ENCODE measurements at regions not wholly inside any gene's neighbourhood (a gene's known extent, or its start where the extent isn't known, plus 50 kb on each side); places are given as distances from the start of the nearest gene placed in this dataset.

DNA sequence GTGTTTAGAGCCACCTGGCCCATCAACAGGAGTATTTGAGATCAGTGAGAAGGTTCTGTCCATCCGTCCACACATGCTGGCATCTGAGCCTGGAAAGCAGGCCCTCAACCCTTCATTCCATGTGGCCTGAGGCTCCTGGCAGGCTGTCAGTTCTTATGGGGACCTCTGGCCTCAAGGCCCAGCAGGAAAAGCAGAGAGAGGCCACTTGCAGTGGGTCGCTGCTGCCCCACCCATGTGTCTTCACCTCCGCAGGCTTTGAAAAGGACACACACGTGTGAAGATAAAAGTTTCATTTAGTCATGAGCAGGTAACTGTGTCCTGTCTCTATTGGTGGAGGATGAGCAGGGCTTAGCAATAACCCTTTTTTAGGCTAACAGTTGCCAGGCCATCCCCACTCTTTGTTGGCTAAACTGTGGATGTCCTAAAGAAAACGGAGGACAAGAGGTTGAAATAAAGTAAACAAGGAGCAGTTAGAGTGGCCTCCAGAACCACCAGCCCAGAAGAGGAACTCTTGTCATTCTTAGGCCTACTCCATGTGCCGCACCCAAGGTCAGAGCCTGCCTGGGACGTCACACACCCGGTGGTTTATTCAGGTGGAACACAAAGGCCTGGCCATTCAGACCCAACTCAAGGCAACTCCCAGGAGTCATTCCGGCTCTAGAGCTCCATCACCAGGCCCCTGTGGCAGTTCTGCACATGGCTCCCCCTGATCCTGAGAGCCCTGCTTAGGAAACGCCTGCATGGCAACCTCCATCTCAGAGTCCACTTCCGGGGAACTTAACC, 143.4 kb upstream of the CST7 start:
- no peak overlapping the region for H3K9ac ChIP-seq (ENCODE audit: low read depth in 1 of 2, low read length in 2 of 2)
- H3K9me3 ChIP-seq (ENCODE audit: control insufficient read depth in 2 of 2, low read length in 2 of 2) = no peaks in the 10 kb centered on the region
- H3K27ac ChIP-seq (ENCODE audit: low read depth in 2 of 2, low read length in 2 of 2) = no peak overlapping the region
- no peaks in the 10 kb centered on the region for H3K27me3 ChIP-seq (ENCODE audit: control insufficient read depth in 2 of 2, insufficient read depth in 2 of 2, low read length in 2 of 2)
- no peaks in the 10 kb centered on the region for H3K36me3 ChIP-seq (ENCODE audit: control insufficient read depth in 2 of 2, insufficient read depth in 2 of 2, low read length in 2 of 2)
- H3K4me3 ChIP-seq (ENCODE audit: low read length in 2 of 2) = no peak overlapping the region
- H3K4me1 ChIP-seq (ENCODE audit: control insufficient read depth in 2 of 2, insufficient read depth in 2 of 2, low read length in 2 of 2) = no peaks in the 10 kb centered on the region

- Histone ChIP-seq H3K4me1 (ENCODE audit: control insufficient read depth in 2 of 2, insufficient read depth in 2 of 2, low read length in 2 of 2) (no peaks in the 10 kb centered on the region), H3K36me3 (ENCODE audit: control insufficient read depth in 2 of 2, insufficient read depth in 2 of 2, low read length in 2 of 2) (no peaks in the 10 kb centered on the region), H3K9me3 (ENCODE audit: control insufficient read depth in 2 of 2, low read length in 2 of 2) (no peaks in the 10 kb centered on the region), H3K9ac (ENCODE audit: low read depth in 1 of 2, low read length in 2 of 2) (no peak overlapping the region), H3K27me3 (ENCODE audit: control insufficient read depth in 2 of 2, insufficient read depth in 2 of 2, low read length in 2 of 2) (peaks cover 0 to 2% of the 10 kb centered on the region in 2 donors), H3K4me3 (ENCODE audit: low read length in 2 of 2) (no peak overlapping the region), H3K27ac (ENCODE audit: low read depth in 2 of 2, low read length in 2 of 2) (no peak overlapping the region)
Observed at GRCh38 chr20:24806705-24807676, 142.1 kb upstream of the CST7 start.

DNA sequence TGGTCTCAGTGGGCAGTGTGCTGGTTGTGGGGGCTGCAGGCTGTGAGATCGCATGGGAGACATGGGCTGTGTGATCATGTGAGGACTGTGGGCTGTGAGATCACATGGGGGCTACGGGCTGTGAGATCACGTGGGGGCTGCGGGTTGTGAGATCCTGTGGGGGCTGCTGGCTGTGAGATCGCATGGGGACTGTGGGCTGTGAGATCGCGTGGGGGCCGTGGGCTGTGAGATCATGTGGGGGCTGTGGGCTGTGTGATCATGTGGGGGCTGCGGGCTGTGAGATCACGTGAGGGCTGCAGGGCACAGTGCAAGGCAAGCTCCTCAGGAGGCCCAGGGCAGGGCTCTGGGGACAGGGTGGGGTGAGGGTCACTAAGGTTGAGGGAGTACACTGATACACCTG, 140.5 kb upstream of the CST7 start:
- Histone ChIP-seq H3K9me3 (ENCODE audit: control insufficient read depth in 2 of 2, low read length in 2 of 2) (no peaks in the 10 kb centered on the region), H3K36me3 (ENCODE audit: control insufficient read depth in 2 of 2, insufficient read depth in 2 of 2, low read length in 2 of 2) (no peaks in the 10 kb centered on the region), H3K4me3 (ENCODE audit: low read length in 2 of 2) (no peak overlapping the region), H3K9ac (ENCODE audit: low read depth in 1 of 2, low read length in 2 of 2) (no peak overlapping the region), H3K27me3 (ENCODE audit: control insufficient read depth in 2 of 2, insufficient read depth in 2 of 2, low read length in 2 of 2) (peaks cover 0 to 2% of the 10 kb centered on the region in 2 donors), H3K4me1 (ENCODE audit: control insufficient read depth in 2 of 2, insufficient read depth in 2 of 2, low read length in 2 of 2) (no peaks in the 10 kb centered on the region), H3K27ac (ENCODE audit: low read depth in 2 of 2, low read length in 2 of 2) (no peak overlapping the region)

GRCh38 chr20:24809606-24810005, 139.5 kb upstream of the CST7 start:
- H3K36me3 ChIP-seq (ENCODE audit: control insufficient read depth in 2 of 2, insufficient read depth in 2 of 2, low read length in 2 of 2) = no peaks in the 10 kb centered on the region
- H3K4me1 ChIP-seq (ENCODE audit: control insufficient read depth in 2 of 2, insufficient read depth in 2 of 2, low read length in 2 of 2) = no peaks in the 10 kb centered on the region
- H3K9ac ChIP-seq (ENCODE audit: low read depth in 1 of 2, low read length in 2 of 2) = no peak overlapping the region
- no peaks in the 10 kb centered on the region for H3K9me3 ChIP-seq (ENCODE audit: control insufficient read depth in 2 of 2, low read length in 2 of 2)
- no peak overlapping the region for H3K27ac ChIP-seq (ENCODE audit: low read depth in 2 of 2, low read length in 2 of 2)
- H3K4me3 ChIP-seq (ENCODE audit: low read length in 2 of 2) = no peak overlapping the region
- peaks cover 0 to 2% of the 10 kb centered on the region in 2 donors for H3K27me3 ChIP-seq (ENCODE audit: control insufficient read depth in 2 of 2, insufficient read depth in 2 of 2, low read length in 2 of 2)

DNA sequence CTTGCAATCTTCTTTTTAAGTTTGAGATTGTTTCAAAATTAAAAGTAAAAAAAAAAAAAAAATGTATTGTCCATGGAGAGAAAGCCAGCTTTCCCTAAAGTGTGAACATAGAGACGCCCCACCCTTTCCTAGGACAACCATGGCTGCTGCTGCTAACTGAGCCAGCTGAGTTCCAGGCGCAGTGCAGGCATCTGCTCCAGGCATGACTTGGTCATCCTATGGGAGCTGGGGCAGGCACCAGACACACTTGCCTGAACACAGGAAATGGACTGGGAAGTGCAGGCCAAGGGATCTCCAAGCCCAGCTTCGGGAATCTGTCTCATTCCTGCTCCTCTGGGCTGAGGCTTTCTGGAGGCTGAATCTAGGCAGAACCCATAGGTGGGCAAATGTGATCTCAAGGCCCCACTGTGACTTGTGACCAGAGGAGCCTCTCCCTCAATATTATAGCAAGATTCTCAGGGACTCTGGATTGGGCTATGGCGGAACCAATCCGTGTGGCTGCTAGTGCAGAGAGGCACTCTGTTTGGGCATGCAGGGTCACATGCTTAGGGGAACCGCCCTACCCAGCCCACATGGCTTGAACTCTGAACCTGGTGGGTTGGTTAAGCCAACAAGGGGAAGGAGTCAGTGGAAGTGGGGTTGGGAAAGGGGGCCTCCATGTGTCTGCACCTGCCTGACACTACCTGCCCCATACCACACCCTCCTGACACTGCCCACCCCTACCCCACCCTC, 138.2 kb upstream of the CST7 start:
- H3K9me3 ChIP-seq (ENCODE audit: control insufficient read depth in 2 of 2, low read length in 2 of 2) = no peaks in the 10 kb centered on the region
- no peak overlapping the region for H3K4me3 ChIP-seq (ENCODE audit: low read length in 2 of 2)
- H3K27ac ChIP-seq (ENCODE audit: low read depth in 2 of 2, low read length in 2 of 2) = no peak overlapping the region
- no peak overlapping the region for H3K9ac ChIP-seq (ENCODE audit: low read depth in 1 of 2, low read length in 2 of 2)
- H3K4me1 ChIP-seq (ENCODE audit: control insufficient read depth in 2 of 2, insufficient read depth in 2 of 2, low read length in 2 of 2) = no peaks in the 10 kb centered on the region
- H3K36me3 ChIP-seq (ENCODE audit: control insufficient read depth in 2 of 2, insufficient read depth in 2 of 2, low read length in 2 of 2) = no peaks in the 10 kb centered on the region
- peaks cover 2% of the 10 kb centered on the region in 2 donors for H3K27me3 ChIP-seq (ENCODE audit: control insufficient read depth in 2 of 2, insufficient read depth in 2 of 2, low read length in 2 of 2)

DNA sequence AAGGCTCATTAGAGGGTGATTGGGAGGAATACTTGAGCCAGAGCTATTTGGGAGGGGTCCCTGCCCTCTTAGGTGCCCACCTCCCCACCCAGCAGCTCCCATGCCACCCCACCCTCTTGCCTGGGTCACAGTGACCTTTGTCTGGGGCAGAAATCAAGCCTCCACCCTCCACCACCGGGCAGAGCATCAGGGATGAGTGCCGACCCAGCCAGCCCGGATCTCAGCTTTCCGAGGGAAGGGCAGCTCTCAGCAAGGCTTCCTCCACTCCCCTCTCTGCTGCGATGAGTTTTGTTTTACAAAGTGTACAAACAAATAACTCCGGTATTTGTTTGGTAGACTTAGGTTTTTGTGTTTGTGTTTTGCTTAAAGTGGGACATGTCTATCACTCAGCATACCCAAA, 136.7 kb upstream of the CST7 start:
- no peaks in the 10 kb centered on the region for H3K4me1 ChIP-seq (ENCODE audit: control insufficient read depth in 2 of 2, insufficient read depth in 2 of 2, low read length in 2 of 2)
- no peaks in the 10 kb centered on the region for H3K9me3 ChIP-seq (ENCODE audit: control insufficient read depth in 2 of 2, low read length in 2 of 2)
- no peak overlapping the region for H3K9ac ChIP-seq (ENCODE audit: low read depth in 1 of 2, low read length in 2 of 2)
- H3K27me3 ChIP-seq (ENCODE audit: control insufficient read depth in 2 of 2, insufficient read depth in 2 of 2, low read length in 2 of 2) = peaks cover 2% of the 10 kb centered on the region in 2 donors
- no peaks in the 10 kb centered on the region for H3K36me3 ChIP-seq (ENCODE audit: control insufficient read depth in 2 of 2, insufficient read depth in 2 of 2, low read length in 2 of 2)
- H3K4me3 ChIP-seq (ENCODE audit: low read length in 2 of 2) = no peak overlapping the region
- H3K27ac ChIP-seq (ENCODE audit: low read depth in 2 of 2, low read length in 2 of 2) = no peak overlapping the region

DNA sequence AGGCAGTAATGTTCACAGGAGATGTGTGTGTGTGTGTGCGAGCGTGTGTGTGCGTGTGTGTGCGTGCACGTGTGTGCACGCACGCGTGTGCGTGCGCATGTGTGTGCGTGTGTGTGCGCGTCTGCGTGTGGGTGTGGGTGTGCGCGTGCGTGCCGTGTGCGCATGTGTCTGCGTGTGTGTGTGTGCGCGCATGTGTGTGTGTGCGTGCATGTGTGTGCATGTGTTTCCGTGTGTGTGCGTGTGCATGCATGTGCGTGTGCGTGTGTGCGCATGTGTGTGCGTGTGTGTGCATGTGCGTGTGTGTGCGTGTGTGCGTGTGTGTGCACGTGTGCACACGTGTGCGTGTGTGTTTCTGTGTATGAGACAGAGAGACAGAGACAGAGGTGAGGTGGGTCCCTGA, 136.0 kb upstream of the CST7 start:
- H3K9ac ChIP-seq (ENCODE audit: low read depth in 1 of 2, low read length in 2 of 2) = no peak overlapping the region
- peaks cover 2% of the 10 kb centered on the region in 2 donors for H3K27me3 ChIP-seq (ENCODE audit: control insufficient read depth in 2 of 2, insufficient read depth in 2 of 2, low read length in 2 of 2)
- no peak overlapping the region for H3K27ac ChIP-seq (ENCODE audit: low read depth in 2 of 2, low read length in 2 of 2)
- H3K4me1 ChIP-seq (ENCODE audit: control insufficient read depth in 2 of 2, insufficient read depth in 2 of 2, low read length in 2 of 2) = no peaks in the 10 kb centered on the region
- no peak overlapping the region for H3K4me3 ChIP-seq (ENCODE audit: low read length in 2 of 2)
- H3K9me3 ChIP-seq (ENCODE audit: control insufficient read depth in 2 of 2, low read length in 2 of 2) = no peaks in the 10 kb centered on the region
- no peaks in the 10 kb centered on the region for H3K36me3 ChIP-seq (ENCODE audit: control insufficient read depth in 2 of 2, insufficient read depth in 2 of 2, low read length in 2 of 2)

DNA sequence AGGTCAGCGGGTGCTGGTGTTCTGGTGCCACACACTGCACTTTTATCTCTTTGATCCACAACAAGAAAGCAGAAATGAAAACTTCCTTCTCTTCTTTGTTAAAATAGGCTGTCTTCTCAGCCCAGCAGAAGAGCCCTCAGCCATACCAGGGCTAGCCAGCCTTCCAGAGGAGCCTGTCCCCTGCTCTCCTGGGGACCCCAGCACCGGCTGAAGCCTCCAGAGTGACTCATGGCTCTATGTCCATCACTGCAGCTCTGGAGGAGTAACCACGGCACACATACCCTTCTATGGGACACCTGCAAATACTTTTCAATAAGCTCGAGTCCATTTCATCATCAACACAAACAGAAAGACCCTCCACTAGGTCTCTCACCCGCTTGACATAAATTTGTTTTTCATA, 135.6 kb upstream of the CST7 start:
- H3K4me3 ChIP-seq (ENCODE audit: low read length in 2 of 2) = no peak overlapping the region
- H3K9ac ChIP-seq (ENCODE audit: low read depth in 1 of 2, low read length in 2 of 2) = no peak overlapping the region
- H3K27me3 ChIP-seq (ENCODE audit: control insufficient read depth in 2 of 2, insufficient read depth in 2 of 2, low read length in 2 of 2) = peaks cover 2% of the 10 kb centered on the region in 2 donors
- H3K36me3 ChIP-seq (ENCODE audit: control insufficient read depth in 2 of 2, insufficient read depth in 2 of 2, low read length in 2 of 2) = no peaks in the 10 kb centered on the region
- H3K4me1 ChIP-seq (ENCODE audit: control insufficient read depth in 2 of 2, insufficient read depth in 2 of 2, low read length in 2 of 2) = no peaks in the 10 kb centered on the region
- no peak overlapping the region for H3K27ac ChIP-seq (ENCODE audit: low read depth in 2 of 2, low read length in 2 of 2)
- H3K9me3 ChIP-seq (ENCODE audit: control insufficient read depth in 2 of 2, low read length in 2 of 2) = no peaks in the 10 kb centered on the region

DNA sequence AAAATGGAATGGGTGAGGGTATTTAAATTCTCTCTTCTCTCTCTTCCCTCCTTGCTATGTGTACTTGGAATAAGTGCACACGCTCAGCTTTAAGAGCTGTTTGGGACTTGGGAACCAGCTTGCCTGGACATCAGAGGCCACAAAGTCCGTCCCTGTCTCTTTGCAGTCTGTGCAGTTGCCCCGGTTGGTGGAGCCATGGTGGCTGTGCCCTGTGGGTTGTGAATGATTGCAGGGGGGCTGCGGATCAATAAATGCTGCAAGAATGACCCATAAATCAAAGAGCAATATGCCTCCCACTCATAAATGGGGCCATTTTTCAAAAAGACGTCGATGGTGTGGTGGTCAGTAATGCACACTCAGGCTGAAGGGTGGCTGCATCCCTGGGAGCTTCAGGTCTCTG, 135.1 kb upstream of the CST7 start:
- H3K27ac ChIP-seq (ENCODE audit: low read depth in 2 of 2, low read length in 2 of 2) = no peak overlapping the region
- H3K9ac ChIP-seq (ENCODE audit: low read depth in 1 of 2, low read length in 2 of 2) = no peak overlapping the region
- H3K4me3 ChIP-seq (ENCODE audit: low read length in 2 of 2) = no peak overlapping the region
- no peaks in the 10 kb centered on the region for H3K9me3 ChIP-seq (ENCODE audit: control insufficient read depth in 2 of 2, low read length in 2 of 2)
- H3K4me1 ChIP-seq (ENCODE audit: control insufficient read depth in 2 of 2, insufficient read depth in 2 of 2, low read length in 2 of 2) = no peaks in the 10 kb centered on the region
- H3K36me3 ChIP-seq (ENCODE audit: control insufficient read depth in 2 of 2, insufficient read depth in 2 of 2, low read length in 2 of 2) = no peaks in the 10 kb centered on the region
- peaks cover 2% of the 10 kb centered on the region in 2 donors for H3K27me3 ChIP-seq (ENCODE audit: control insufficient read depth in 2 of 2, insufficient read depth in 2 of 2, low read length in 2 of 2)

Data from mucosa of rectum (tissue), 2 donors.